Testis (tissue), 2 donors: ENCODE measurements at regions not wholly inside any gene's neighbourhood (a gene's known extent, or its start where the extent isn't known, plus 50 kb on each side); places are given as distances from the start of the nearest gene placed in this dataset.

Experiments
- DNase-seq: peaks from one replicate; pipeline ENCODE4 v3.0.0-alpha.2; 2019
- H3K27ac ChIP-seq, 2 donors: fragments of 200-600 bp; sonication (generic); one replicate each; pipeline ENCODE4 v1.5.1; 2019
- H3K27me3 ChIP-seq: fragments of 200-600 bp; sonication (generic); one replicate; pipeline ENCODE4 v1.5.1; 2019
- H3K36me3 ChIP-seq: fragments of 200-600 bp; sonication (generic); one replicate; pipeline ENCODE4 v1.5.1; 2017; ENCODE audit warnings: low read depth; ENCODE audit errors: missing control alignments
- H3K4me1 ChIP-seq: fragments of 200-600 bp; sonication (generic); one replicate; pipeline ENCODE4 v1.5.1; 2019
- H3K4me3 ChIP-seq, 2 donors: fragments of 200-600 bp; sonication (generic); one replicate each; pipeline ENCODE4 v1.5.1; 2017 to 2019
- H3K9me3 ChIP-seq: fragments of 200-600 bp; sonication (generic); one replicate; pipeline ENCODE4 v1.5.1; 2017
- CTCF ChIP-seq, 3 experiments: fragments of 450-650 bp in 2 of 3; fragments of 200-600 bp in 1 of 3; sonication (generic) in 1 of 3; IDR thresholded peaks; one replicate each; pipeline ENCODE4 v1.5.1; 2016 to 2019; ENCODE audit warnings: antibody characterized with exemption in 3 of 3, mild to moderate bottlenecking in 2 of 3, moderate library complexity in 1 of 3
- POLR2A ChIP-seq: fragments of 450-650 bp; IDR thresholded peaks from one replicate; pipeline ENCODE4 v1.6.1; 2017; ENCODE audit warnings: antibody characterized with exemption, mild to moderate bottlenecking, moderate library complexity
- WGBS, 2 donors: methylation state at CpG; one replicate each; pipeline ENCODE4 v1.1.5; 2018; 5-methylcytosine and 5-hydroxymethylcytosine counted together
- intact Hi-C: fragments of 100-400 bp; cut with DNase I; formaldehyde crosslinking; loops from one replicate; pipeline ENCODE4 v1.15.1; 2023; ENCODE audit warnings: low total_unique reads

GRCh38 chr5:130652176-130652575, 512.9 kb downstream of the HINT1 start:
- no peak overlapping the region for H3K4me3 ChIP-seq
- H3K27me3 ChIP-seq = no peaks in the 10 kb centered on the region
- TF ChIP-seq POLR2A (no peak), CTCF (IDR thresholded peaks at IDR 0.05) (no peak)
- H3K4me1 ChIP-seq = no peaks in the 10 kb centered on the region
- no peaks in the 10 kb centered on the region for H3K36me3 ChIP-seq
- intact Hi-C loops = no loop called here
- H3K27ac ChIP-seq = no peak overlapping the region
- WGBS, 2 donors = 86 to 91% methylated on average over 2 of the region's 2 CpGs
- DNase-seq = no peak
- no peaks in the 10 kb centered on the region for H3K9me3 ChIP-seq

GRCh38 chr5:130651440-130651839, 513.6 kb downstream of the HINT1 start:
- WGBS, 2 donors = 60 to 93% methylated on average over 1 of the region's 1 CpG
- intact Hi-C loops = no loop called here

GRCh38 chr5:130643321-130643720, 521.7 kb downstream of the HINT1 start:
- no peak for DNase-seq
- WGBS, 2 donors = 94 to 96% methylated on average over 5 of the region's 5 CpGs
- intact Hi-C loops = no loop called here

More at GRCh38 chr5:130651440-130651839, 513.6 kb downstream of the HINT1 start:
- no peak for DNase-seq
- TF ChIP-seq CTCF (IDR thresholded peaks at IDR 0.05) (no peak), POLR2A (no peak)
- Histone ChIP-seq H3K9me3 (no peaks in the 10 kb centered on the region), H3K27ac (no peak overlapping the region), H3K36me3 (no peaks in the 10 kb centered on the region), H3K27me3 (no peaks in the 10 kb centered on the region), H3K4me1 (no peaks in the 10 kb centered on the region), H3K4me3 (no peak overlapping the region)

DNA sequence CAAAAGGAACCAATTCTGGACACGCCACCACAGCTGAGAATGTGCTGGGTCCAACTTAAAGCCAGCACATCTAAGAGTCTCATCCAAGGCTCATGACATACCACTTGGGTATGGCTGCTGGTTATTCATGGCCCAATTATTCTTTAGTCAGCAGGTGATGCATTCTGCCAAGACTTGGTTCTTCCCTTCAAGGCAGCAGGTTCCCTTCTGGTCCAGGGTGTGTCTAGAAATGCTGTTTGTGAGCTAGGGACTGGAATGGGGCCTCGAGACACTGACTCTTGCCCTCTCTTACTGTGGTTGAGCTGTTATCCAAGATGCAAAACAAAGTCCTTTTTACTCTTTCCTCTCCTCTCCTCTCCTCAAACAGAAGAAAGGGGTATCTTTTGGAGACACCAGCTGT, 522.6 kb downstream of the HINT1 start:
- Histone ChIP-seq H3K27me3 (no peaks in the 10 kb centered on the region), H3K9me3 (no peaks in the 10 kb centered on the region), H3K27ac (no peak overlapping the region), H3K4me3 (no peak overlapping the region), H3K36me3 (no peaks in the 10 kb centered on the region), H3K4me1 (no peaks in the 10 kb centered on the region)
- TF ChIP-seq CTCF (IDR thresholded peaks at IDR 0.05) = no peak
- no peak for TF ChIP-seq POLR2A
- no peak for DNase-seq
- intact Hi-C loops = no loop called here
- 83% methylated on average over 2 of the region's 2 CpGs for WGBS, 2 donors

More at GRCh38 chr5:130643321-130643720, 521.7 kb downstream of the HINT1 start:
- Histone ChIP-seq H3K4me3 (no peak overlapping the region), H3K36me3 (no peaks in the 10 kb centered on the region), H3K9me3 (no peaks in the 10 kb centered on the region), H3K27me3 (no peaks in the 10 kb centered on the region), H3K4me1 (no peaks in the 10 kb centered on the region), H3K27ac (no peak overlapping the region)
- TF ChIP-seq POLR2A (no peak), CTCF (IDR thresholded peaks at IDR 0.05) (no peak)

- TF ChIP-seq CTCF (IDR thresholded peaks at IDR 0.05) (no peak), POLR2A (no peak)
- intact Hi-C loops = no loop called here
- Histone ChIP-seq H3K36me3 (no peaks in the 10 kb centered on the region), H3K27me3 (no peaks in the 10 kb centered on the region), H3K9me3 (no peaks in the 10 kb centered on the region), H3K27ac (no peak overlapping the region), H3K4me1 (no peaks in the 10 kb centered on the region), H3K4me3 (no peak overlapping the region)
- DNase-seq = no peak
Observed at GRCh38 chr5:130627145-130627544, 537.9 kb downstream of the HINT1 start.
